OCI-LY3 (cell line): ENCODE measurements at regions not wholly inside any gene's neighbourhood (a gene's known extent, or its start where the extent isn't known, plus 50 kb on each side); places are given as distances from the start of the nearest gene placed in this dataset.

Experiments
- CTCF ChIP-seq: fragments of 200-600, 300-600 bp; sonication (generic); IDR thresholded peaks from 2 replicates; pipeline ENCODE4 v1.5.1; 2014; ENCODE audit warnings: antibody characterized with exemption, low read length, low read depth
- EZH2phosphoT487 ChIP-seq: fragments of 200-600 bp; shearing (Covaris generic); IDR thresholded peaks from 2 replicates; pipeline ENCODE4 v1.6.1; 2018; ENCODE audit warnings: antibody characterized with exemption, mixed run types, low read depth

GRCh38 chr7:81882086-81882485, 112.2 kb upstream of the HGF start:
- TF ChIP-seq CTCF (no peak), EZH2phosphoT487 (no peak)
